Mucosa of descending colon (tissue), 3 donors: ENCODE measurements at regions not wholly inside any gene's neighbourhood (a gene's known extent, or its start where the extent isn't known, plus 50 kb on each side); places are given as distances from the start of the nearest gene placed in this dataset.
"Not testable (repeated sequence)": the region's sequence is repeated elsewhere in the genome, so short reads cannot be mapped to it uniquely, and the experiment has no call there.

Source experiments
- ATAC-seq: fragments of 200-7000 bp; cut with Tn5 transposase; one replicate; pipeline ENCODE4 v1.9.1; 2020; ENCODE audit warnings: mild to moderate bottlenecking, moderate library complexity
- DNase-seq, 3 donors: peaks; one replicate each; pipeline ENCODE4 v3.0.0-alpha.2; 2020
- H3K36me3 ChIP-seq: fragments of 200-600 bp; one replicate; pipeline ENCODE4 v1.8.0; 2021; ENCODE audit warnings: low read depth, mild to moderate bottlenecking
- H3K4me1 ChIP-seq: fragments of 200-600 bp; one replicate; pipeline ENCODE4 v1.8.0; 2021; ENCODE audit warnings: low read depth, mild to moderate bottlenecking
- H3K4me3 ChIP-seq: fragments of 200-600 bp; one replicate; pipeline ENCODE4 v1.8.0; 2021; ENCODE audit warnings: mild to moderate bottlenecking
- H3K9me3 ChIP-seq: fragments of 200-600 bp; one replicate; pipeline ENCODE4 v1.8.0; 2021; ENCODE audit warnings: mild to moderate bottlenecking
- CTCF ChIP-seq: fragments of 200-600 bp; IDR thresholded peaks from one replicate; pipeline ENCODE4 v1.8.0; 2022; ENCODE audit warnings: antibody characterized with exemption, mild to moderate bottlenecking
- intact Hi-C, 2 donors: fragments of 100-400 bp; cut with DNase I in 1 of 2; cut with micrococcal nuclease in 1 of 2; formaldehyde crosslinking; loops; one replicate each; pipeline versions ENCODE4 v1.11.0 to v1.11.1; 2022; cut with DNase I, micrococcal nuclease
- donor health status: DM: no; HTN: no; CAD: no; lungs with moderate emphysema.
- donor health status: DM: no; HTN: no; CAD: no.
- donor health status: DM: no; HTN: yes; CAD: no.

DNA sequence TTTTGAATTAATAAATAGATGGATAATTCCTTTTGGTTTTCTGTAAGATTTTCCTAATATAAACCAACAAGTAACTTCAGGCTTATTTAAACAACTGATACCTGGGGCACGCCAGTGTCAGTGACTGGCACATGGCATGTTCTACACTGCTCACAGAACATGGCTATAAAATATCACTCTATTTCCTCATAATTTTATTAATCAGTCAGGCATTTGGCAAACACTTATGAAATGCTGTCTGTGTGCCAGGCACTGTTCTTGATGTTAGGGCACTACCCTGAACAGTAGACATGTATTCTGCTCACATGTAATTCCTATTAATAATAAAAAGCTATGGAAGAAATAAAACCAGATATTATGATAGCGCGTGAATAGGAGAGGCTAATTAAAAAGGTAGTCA, 661.0 kb downstream of the DTWD2 start:
- intact Hi-C loops = no loop called here
- Histone ChIP-seq H3K4me1 (no peaks in the 10 kb centered on the region), H3K4me3 (no peak overlapping the region), H3K36me3 (no peaks in the 10 kb centered on the region), H3K9me3 (peaks cover 7% of the 10 kb centered on the region)
- no peak for TF ChIP-seq CTCF
- DNase-seq (no peak), ATAC-seq (no peak)

- peaks cover 9% of the 10 kb centered on the region for H3K9me3 ChIP-seq
- no peaks in the 10 kb centered on the region for H3K36me3 ChIP-seq
- intact Hi-C loops = no loop called here
- DNase-seq (no peak), ATAC-seq (no peak)
- TF ChIP-seq CTCF = no peak
- no peak overlapping the region for H3K4me3 ChIP-seq
- H3K4me1 ChIP-seq = no peaks in the 10 kb centered on the region
Observed at GRCh38 chr5:118326481-118327045, 661.8 kb downstream of the DTWD2 start.

DNA sequence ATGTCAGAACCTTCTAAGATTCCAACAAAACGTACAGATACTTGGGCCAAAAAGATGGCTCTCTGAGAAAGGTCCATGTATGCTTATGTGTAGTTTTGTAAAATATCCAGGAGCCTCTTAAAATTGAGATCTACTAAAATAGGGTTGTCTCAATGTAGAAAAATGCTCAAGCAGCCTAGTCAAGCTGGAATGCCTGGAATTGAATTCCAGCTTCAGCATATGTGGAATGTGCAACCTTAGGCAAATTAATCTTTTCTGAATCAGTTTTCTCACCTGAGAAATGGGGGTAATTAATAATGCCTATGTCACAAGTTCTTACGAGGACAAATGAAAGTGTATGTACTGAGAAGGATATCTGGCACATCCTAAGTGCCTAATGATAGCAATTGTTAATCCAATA, 662.4 kb downstream of the DTWD2 start:
- TF ChIP-seq CTCF = no peak
- Histone ChIP-seq H3K9me3 (peaks cover 9% of the 10 kb centered on the region), H3K4me1 (no peaks in the 10 kb centered on the region), H3K4me3 (no peak overlapping the region), H3K36me3 (no peaks in the 10 kb centered on the region)
- DNase-seq = no peak
- ATAC-seq = no peak
- intact Hi-C loops = no loop called here

GRCh38 chr5:118323723-118324122, 664.6 kb downstream of the DTWD2 start:
- H3K9me3 ChIP-seq, intact Hi-C loops, DNase-seq, ATAC-seq, H3K4me1 ChIP-seq, H3K4me3 ChIP-seq, H3K36me3 ChIP-seq: not testable (repeated sequence)

DNA sequence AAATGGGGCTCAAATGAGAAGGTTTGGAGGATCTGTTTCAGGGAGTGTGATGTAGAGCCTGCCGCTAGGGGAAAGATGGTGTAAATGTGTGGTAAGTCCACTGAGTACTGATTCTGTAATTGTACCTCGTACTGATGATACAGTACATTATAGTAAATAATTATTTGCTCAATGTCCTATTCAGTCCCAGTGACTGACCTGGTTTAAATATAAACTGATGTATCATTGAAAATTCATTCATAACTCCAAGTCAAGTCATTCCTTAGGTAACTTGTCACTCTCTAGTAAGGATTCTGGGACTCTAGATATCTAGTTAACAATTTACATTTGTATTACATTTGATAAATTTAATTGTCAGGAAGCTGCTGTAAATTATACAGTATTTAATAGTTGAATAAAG, 667.3 kb downstream of the DTWD2 start:
- no peak overlapping the region for H3K4me3 ChIP-seq
- H3K9me3 ChIP-seq = peaks cover 9% of the 10 kb centered on the region
- no peak for TF ChIP-seq CTCF
- H3K36me3 ChIP-seq = no peaks in the 10 kb centered on the region
- no peak for DNase-seq
- intact Hi-C loops = no loop called here
- H3K4me1 ChIP-seq = no peaks in the 10 kb centered on the region
- ATAC-seq = no peak

DNA sequence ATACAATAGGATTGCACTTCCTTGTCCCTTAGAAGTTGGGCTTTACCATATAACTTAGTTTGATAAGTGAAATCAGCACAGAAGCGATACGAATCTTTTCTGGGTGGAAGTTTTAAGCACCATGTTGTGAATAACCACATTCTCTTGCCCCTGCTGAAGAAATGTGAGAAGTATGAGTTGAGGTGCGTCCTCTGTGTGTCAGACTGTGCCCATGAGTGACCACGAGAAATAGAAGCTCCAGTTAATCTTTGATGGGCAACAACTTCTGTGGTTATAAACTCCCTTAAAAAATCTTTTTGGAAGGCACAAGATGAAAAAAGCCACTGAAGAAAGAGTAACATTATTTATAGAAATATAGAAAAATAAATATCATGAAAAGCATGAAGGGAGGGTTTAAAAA, 668.2 kb downstream of the DTWD2 start:
- no peaks in the 10 kb centered on the region for H3K4me1 ChIP-seq
- H3K9me3 ChIP-seq = peaks cover 9% of the 10 kb centered on the region
- ATAC-seq (no peak), DNase-seq (no peak)
- TF ChIP-seq CTCF = no peak
- intact Hi-C loops = no loop called here
- no peaks in the 10 kb centered on the region for H3K36me3 ChIP-seq
- no peak overlapping the region for H3K4me3 ChIP-seq
